Retinal pigment epithelial cell (primary cell): ENCODE measurements at regions not wholly inside any gene's neighbourhood (a gene's known extent, or its start where the extent isn't known, plus 50 kb on each side); places are given as distances from the start of the nearest gene placed in this dataset.

ENCODE experiments used
- DNase-seq: peaks from one replicate; pipeline ENCODE4 v3.0.0-alpha.2; 2010; ENCODE audit warnings: low read depth
- H3K4me3 ChIP-seq: 2 replicates; pipeline ENCODE4 v1.5.1; 2011; ENCODE audit warnings: mild to moderate bottlenecking, low read length, control low read depth, moderate library complexity
- CTCF ChIP-seq: conservative IDR thresholded peaks from 2 replicates; pipeline ENCODE4 v1.5.1; 2011; ENCODE audit warnings: low read depth, low read length, control low read depth, inconsistent platforms

- TF ChIP-seq CTCF, result no peak
- H3K4me3 ChIP-seq, result no peak overlapping the region
- no peak for DNase-seq
Observed at GRCh38 chr14:43362586-43362985, 1144.5 kb downstream of the FSCB start.

GRCh38 chr14:43361751-43362150 lies 1145.3 kb downstream of the FSCB start:
- TF ChIP-seq CTCF, result no peak
- H3K4me3 ChIP-seq, result no peak overlapping the region
- DNase-seq, result no peak

- no peak for TF ChIP-seq CTCF
- no peak overlapping the region for H3K4me3 ChIP-seq
- DNase-seq, result no peak
Observed at GRCh38 chr14:43360239-43360638, 1146.8 kb downstream of the FSCB start.

GRCh38 chr14:43359317-43359716 lies 1147.8 kb downstream of the FSCB start:
- no peak overlapping the region for H3K4me3 ChIP-seq
- no peak for DNase-seq
- no peak for TF ChIP-seq CTCF

- H3K4me3 ChIP-seq, result no peak overlapping the region
- DNase-seq, result no peak
- TF ChIP-seq CTCF, result no peak
Observed at GRCh38 chr14:43356979-43357545, 1150.0 kb downstream of the FSCB start.

- DNase-seq, result no peak
- TF ChIP-seq CTCF, result no peak
- H3K4me3 ChIP-seq, result no peak overlapping the region
Observed at GRCh38 chr14:43356382-43356781, 1150.7 kb downstream of the FSCB start.

- H3K4me3 ChIP-seq, result no peak overlapping the region
- no peak for TF ChIP-seq CTCF
Observed at GRCh38 chr14:43341921-43342320, 1165.2 kb downstream of the FSCB start.

More at GRCh38 chr14:43341921-43342320, 1165.2 kb downstream of the FSCB start:
- DNase-seq, result no peak
